ENCODE measurements at regions not wholly inside any gene's neighbourhood (a gene's known extent, or its start where the extent isn't known, plus 50 kb on each side); places are given as distances from the start of the nearest gene placed in this dataset.

GRCh38 chr5:173778784-173779304, 109.3 kb upstream of the CPEB4 start:
- DNase-seq: no peak
- H3K4me3 ChIP-seq (ENCODE audit: low read depth, low read length): no peak overlapping the region
- H3K27ac ChIP-seq: no peak overlapping the region
- H3K36me3 ChIP-seq: no peaks in the 10 kb centered on the region
- TF ChIP-seq CTCF (IDR thresholded peaks at IDR 0.05; ENCODE audit: low read depth, low read length): no peak
- H3K27me3 ChIP-seq (ENCODE audit: insufficient read depth, low read depth, severe bottlenecking): no peaks in the 10 kb centered on the region
- H3K9me3 ChIP-seq (ENCODE audit: severe bottlenecking): no peaks in the 10 kb centered on the region

GRCh38 chr5:173780235-173781234, 107.6 kb upstream of the CPEB4 start:
- Histone ChIP-seq H3K27ac (no peak overlapping the region), H3K27me3 (ENCODE audit: insufficient read depth, low read depth, severe bottlenecking) (no peaks in the 10 kb centered on the region), H3K36me3 (no peaks in the 10 kb centered on the region), H3K4me3 (ENCODE audit: low read depth, low read length) (no peak overlapping the region), H3K9me3 (ENCODE audit: severe bottlenecking) (no peaks in the 10 kb centered on the region)
- TF ChIP-seq CTCF (IDR thresholded peaks at IDR 0.05; ENCODE audit: low read depth, low read length): no peak
- DNase-seq: no peak

- Histone ChIP-seq H3K36me3 (no peaks in the 10 kb centered on the region), H3K4me3 (ENCODE audit: low read depth, low read length) (no peak overlapping the region), H3K9me3 (ENCODE audit: severe bottlenecking) (no peaks in the 10 kb centered on the region), H3K27ac (no peak overlapping the region), H3K27me3 (ENCODE audit: insufficient read depth, low read depth, severe bottlenecking) (no peaks in the 10 kb centered on the region)
- no peak for TF ChIP-seq CTCF (IDR thresholded peaks at IDR 0.05; ENCODE audit: low read depth, low read length)
- no peak for DNase-seq
These were observed 106.7 kb upstream of the CPEB4 start for GRCh38 chr5:173781432-173781815.

- Histone ChIP-seq H3K27ac (no peak overlapping the region), H3K27me3 (ENCODE audit: insufficient read depth, low read depth, severe bottlenecking) (no peaks in the 10 kb centered on the region), H3K36me3 (no peaks in the 10 kb centered on the region), H3K9me3 (ENCODE audit: severe bottlenecking) (no peaks in the 10 kb centered on the region), H3K4me3 (ENCODE audit: low read depth, low read length) (no peak overlapping the region)
- no peak for TF ChIP-seq CTCF (IDR thresholded peaks at IDR 0.05; ENCODE audit: low read depth, low read length)
- no peak for DNase-seq
These were observed 106.1 kb upstream of the CPEB4 start for GRCh38 chr5:173781816-173782670.

- DNase-seq: no peak
- H3K4me3 ChIP-seq (ENCODE audit: low read depth, low read length): no peak overlapping the region
- no peak for TF ChIP-seq CTCF (IDR thresholded peaks at IDR 0.05; ENCODE audit: low read depth, low read length)
- H3K27me3 ChIP-seq (ENCODE audit: insufficient read depth, low read depth, severe bottlenecking): no peaks in the 10 kb centered on the region
- no peaks in the 10 kb centered on the region for H3K36me3 ChIP-seq
- no peak overlapping the region for H3K27ac ChIP-seq
- no peaks in the 10 kb centered on the region for H3K9me3 ChIP-seq (ENCODE audit: severe bottlenecking)
These were observed 105.5 kb upstream of the CPEB4 start for GRCh38 chr5:173782671-173783101.

Measured in WERI-Rb-1 (cell line).